Calu3 (cell line): ENCODE measurements at regions not wholly inside any gene's neighbourhood (a gene's known extent, or its start where the extent isn't known, plus 50 kb on each side); places are given as distances from the start of the nearest gene placed in this dataset.

Experiments
- BruUV-seq: library from RNA; stranded (reverse); fragments of 400-500 nt; replicated peaks from 2 replicates; lab custom pipeline; 2021; lab: Mats Ljungman, UMichigan
- CTCF ChIA-PET: fragments of 300-600 bp; sonication (Branson Sonifier 250); formaldehyde crosslinking; loops from one replicate; lab custom pipeline; 2022; ENCODE audit warnings: antibody characterized with exemption; lab: Charles Lee
- DNase-seq: peaks from one replicate; pipeline ENCODE4 v3.0.0; 2022
- H3K27ac Mint-ChIP-seq: one replicate; pipeline ENCODE4 v1.8.0; 2022; ENCODE audit warnings: mixed read lengths; ENCODE audit not compliant: unreplicated experiment
- H3K27me3 Mint-ChIP-seq: one replicate; pipeline ENCODE4 v1.8.0; 2022; ENCODE audit warnings: mixed read lengths; ENCODE audit not compliant: unreplicated experiment
- H3K36me3 Mint-ChIP-seq: one replicate; pipeline ENCODE4 v1.8.0; 2022; ENCODE audit warnings: mild to moderate bottlenecking, moderate library complexity, mixed read lengths; ENCODE audit not compliant: insufficient read depth, unreplicated experiment
- H3K4me1 Mint-ChIP-seq: one replicate; pipeline ENCODE4 v1.8.0; 2022; ENCODE audit warnings: mild to moderate bottlenecking, low read depth, mixed read lengths; ENCODE audit not compliant: unreplicated experiment
- H3K4me3 Mint-ChIP-seq: one replicate; pipeline ENCODE4 v1.8.0; 2022; ENCODE audit warnings: mild to moderate bottlenecking, low read depth, moderate library complexity, mixed read lengths; ENCODE audit not compliant: unreplicated experiment
- H3K9me3 Mint-ChIP-seq: one replicate; pipeline ENCODE4 v1.8.0; 2022; ENCODE audit warnings: low read depth, mixed read lengths; ENCODE audit not compliant: unreplicated experiment
- CTCF ChIP-seq: fragments of 200-600 bp; IDR thresholded peaks from one replicate; pipeline ENCODE4 v1.8.0; 2022; ENCODE audit warnings: antibody characterized with exemption; ENCODE audit not compliant: unreplicated experiment
- intact Hi-C: fragments of 100-400 bp; cut with micrococcal nuclease; formaldehyde crosslinking; loops from one replicate; pipeline ENCODE4 v1.10.0; 2022; ENCODE audit not compliant: unreplicated experiment

GRCh38 chr2:145007093-145007959 is 487.4 kb upstream of the ZEB2 start:
- no TSS peak for BruUV-seq
- CTCF ChIA-PET: no interaction called here
- TF ChIP-seq CTCF: no peak
- Mint-ChIP-seq H3K4me1 (peaks cover 11% of the 10 kb centered on the region), H3K9me3 (no peaks in the 10 kb centered on the region), H3K36me3 (no peaks in the 10 kb centered on the region), H3K4me3 (no peak overlapping the region), H3K27ac (peak overlapping the region; percentile 51), H3K27me3 (no peaks in the 10 kb centered on the region)
- intact Hi-C loops: no loop called here
- peak; percentile 9 for DNase-seq

GRCh38 chr2:145002624-145003023 is 482.7 kb upstream of the ZEB2 start:
- Mint-ChIP-seq H3K27ac (no peak overlapping the region), H3K36me3 (no peaks in the 10 kb centered on the region), H3K27me3 (no peaks in the 10 kb centered on the region), H3K9me3 (no peaks in the 10 kb centered on the region), H3K4me3 (no peak overlapping the region), H3K4me1 (peaks cover 6% of the 10 kb centered on the region)
- no TSS peak for BruUV-seq
- CTCF ChIA-PET: no interaction called here
- no peak for DNase-seq
- intact Hi-C loops: no loop called here
- TF ChIP-seq CTCF: no peak

- CTCF ChIA-PET: no interaction called here
- no peak for TF ChIP-seq CTCF
- H3K27ac Mint-ChIP-seq: no peak overlapping the region
- no TSS peak for BruUV-seq
- DNase-seq: no peak
- intact Hi-C loops: no loop called here
- no peaks in the 10 kb centered on the region for H3K36me3 Mint-ChIP-seq
- no peak overlapping the region for H3K4me3 Mint-ChIP-seq
- no peaks in the 10 kb centered on the region for H3K4me1 Mint-ChIP-seq
- H3K27me3 Mint-ChIP-seq: no peaks in the 10 kb centered on the region
- no peaks in the 10 kb centered on the region for H3K9me3 Mint-ChIP-seq
Measured at GRCh38 chr2:145000376-145000775, 480.5 kb upstream of the ZEB2 start.

- no peaks in the 10 kb centered on the region for H3K9me3 Mint-ChIP-seq
- CTCF ChIA-PET: no interaction called here
- no peaks in the 10 kb centered on the region for H3K4me1 Mint-ChIP-seq
- no TSS peak for BruUV-seq
- H3K27ac Mint-ChIP-seq: no peak overlapping the region
- no peaks in the 10 kb centered on the region for H3K36me3 Mint-ChIP-seq
- no peak for DNase-seq
- H3K4me3 Mint-ChIP-seq: no peak overlapping the region
- no peaks in the 10 kb centered on the region for H3K27me3 Mint-ChIP-seq
- no peak for TF ChIP-seq CTCF
- intact Hi-C loops: no loop called here
Measured at GRCh38 chr2:144999936-145000335, 480.0 kb upstream of the ZEB2 start.
